ENCODE measurements at regions not wholly inside any gene's neighbourhood (a gene's known extent, or its start where the extent isn't known, plus 50 kb on each side); places are given as distances from the start of the nearest gene placed in this dataset.
"Not testable (repeated sequence)": the region's sequence is repeated elsewhere in the genome, so short reads cannot be mapped to it uniquely, and the experiment has no call there.

DNA sequence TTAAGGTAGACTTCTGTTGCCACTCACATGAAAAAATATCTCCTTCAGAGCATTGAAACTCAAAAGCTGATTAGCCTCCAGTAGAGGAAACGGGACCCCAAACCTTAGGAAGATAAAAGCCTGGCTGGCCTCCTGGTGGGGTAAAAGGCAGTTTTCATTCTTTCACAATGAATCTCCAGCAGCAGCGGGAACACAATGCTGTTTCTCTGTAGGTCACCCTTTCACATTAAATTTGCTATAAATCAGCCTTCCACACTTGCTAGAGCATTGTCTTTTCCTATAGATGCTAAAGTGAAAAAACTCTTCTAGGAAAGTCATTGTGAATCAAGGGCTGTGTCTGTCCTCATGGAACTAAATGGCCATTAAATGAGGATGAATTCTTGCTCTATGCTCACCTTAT lies 207.3 kb upstream of the MAGEB2 start:
- Histone ChIP-seq H3K36me3 (ENCODE audit: control insufficient read depth, insufficient read depth, low read length) (no peaks in the 10 kb centered on the region), H3K4me3 (ENCODE audit: low read depth, low read length) (no peak overlapping the region), H3K27me3 (ENCODE audit: control insufficient read depth, insufficient read depth, low read length) (no peaks in the 10 kb centered on the region)
- FAIRE-seq (no peak), DNase-seq (ENCODE audit: low read depth) (no peak)
- TF ChIP-seq, protein P1, sequence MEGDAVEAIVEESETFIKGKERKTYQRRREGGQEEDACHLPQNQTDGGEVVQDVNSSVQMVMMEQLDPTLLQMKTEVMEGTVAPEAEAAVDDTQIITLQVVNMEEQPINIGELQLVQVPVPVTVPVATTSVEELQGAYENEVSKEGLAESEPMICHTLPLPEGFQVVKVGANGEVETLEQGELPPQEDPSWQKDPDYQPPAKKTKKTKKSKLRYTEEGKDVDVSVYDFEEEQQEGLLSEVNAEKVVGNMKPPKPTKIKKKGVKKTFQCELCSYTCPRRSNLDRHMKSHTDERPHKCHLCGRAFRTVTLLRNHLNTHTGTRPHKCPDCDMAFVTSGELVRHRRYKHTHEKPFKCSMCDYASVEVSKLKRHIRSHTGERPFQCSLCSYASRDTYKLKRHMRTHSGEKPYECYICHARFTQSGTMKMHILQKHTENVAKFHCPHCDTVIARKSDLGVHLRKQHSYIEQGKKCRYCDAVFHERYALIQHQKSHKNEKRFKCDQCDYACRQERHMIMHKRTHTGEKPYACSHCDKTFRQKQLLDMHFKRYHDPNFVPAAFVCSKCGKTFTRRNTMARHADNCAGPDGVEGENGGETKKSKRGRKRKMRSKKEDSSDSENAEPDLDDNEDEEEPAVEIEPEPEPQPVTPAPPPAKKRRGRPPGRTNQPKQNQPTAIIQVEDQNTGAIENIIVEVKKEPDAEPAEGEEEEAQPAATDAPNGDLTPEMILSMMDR (IDR thresholded peaks at IDR 0.05; ENCODE audit: insufficient read depth, low read length, severe bottlenecking) = no peak

DNA sequence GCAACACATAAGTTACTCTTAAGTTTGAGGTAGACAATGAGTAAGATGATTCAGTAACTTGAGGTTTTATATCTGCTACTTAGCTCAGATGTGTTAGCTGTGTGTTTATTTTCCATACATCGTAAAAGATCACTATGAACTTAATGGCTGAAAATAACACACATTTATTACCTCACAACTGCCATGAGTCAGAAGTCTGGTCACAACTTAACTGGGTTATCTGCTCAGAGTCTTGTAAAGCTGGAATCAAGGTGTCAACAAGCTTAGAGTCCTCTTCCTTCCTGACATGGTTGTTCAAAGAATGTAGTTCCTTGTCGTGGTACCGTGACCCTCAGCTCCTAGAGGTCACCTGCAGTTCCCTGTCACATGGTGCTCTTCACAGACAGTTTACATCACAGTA lies 204.9 kb upstream of the MAGEB2 start:
- no peak overlapping the region for H3K4me3 ChIP-seq (ENCODE audit: low read depth, low read length)
- FAIRE-seq = no peak

DNA sequence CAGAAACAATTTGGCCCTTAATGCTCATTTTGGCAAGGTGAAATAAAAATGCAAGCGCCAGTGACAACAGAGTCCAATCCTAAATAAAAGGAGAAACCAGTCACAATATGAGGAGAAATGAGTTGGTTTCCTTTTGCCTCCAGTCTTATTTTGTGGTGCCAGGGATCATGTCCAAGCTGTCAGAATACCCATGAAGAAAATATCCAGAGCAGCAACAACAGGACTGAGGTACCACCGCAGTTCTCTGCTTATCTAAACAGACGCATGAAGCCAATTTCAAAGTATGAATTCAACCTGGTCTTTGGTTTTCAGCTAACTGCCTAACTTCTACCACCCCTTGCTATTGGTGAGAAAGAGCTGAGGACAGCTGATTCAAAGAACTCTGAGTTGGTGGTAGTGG lies 199.9 kb upstream of the MAGEB2 start:
- TF ChIP-seq, protein P1 (IDR thresholded peaks at IDR 0.05; ENCODE audit: insufficient read depth, low read length, severe bottlenecking) = no peak
- Histone ChIP-seq H3K27me3 (ENCODE audit: control insufficient read depth, insufficient read depth, low read length) (no peaks in the 10 kb centered on the region), H3K4me3 (ENCODE audit: low read depth, low read length) (no peak overlapping the region), H3K36me3 (ENCODE audit: control insufficient read depth, insufficient read depth, low read length) (no peaks in the 10 kb centered on the region)
- FAIRE-seq (no peak), DNase-seq (ENCODE audit: low read depth) (no peak)

More for the DNA sequence above, 204.9 kb upstream of the MAGEB2 start:
- TF ChIP-seq, protein P1 (IDR thresholded peaks at IDR 0.05; ENCODE audit: insufficient read depth, low read length, severe bottlenecking) = no peak
- Histone ChIP-seq H3K36me3 (ENCODE audit: control insufficient read depth, insufficient read depth, low read length) (no peaks in the 10 kb centered on the region), H3K27me3 (ENCODE audit: control insufficient read depth, insufficient read depth, low read length) (no peaks in the 10 kb centered on the region)
- no peak for DNase-seq (ENCODE audit: low read depth)

DNA sequence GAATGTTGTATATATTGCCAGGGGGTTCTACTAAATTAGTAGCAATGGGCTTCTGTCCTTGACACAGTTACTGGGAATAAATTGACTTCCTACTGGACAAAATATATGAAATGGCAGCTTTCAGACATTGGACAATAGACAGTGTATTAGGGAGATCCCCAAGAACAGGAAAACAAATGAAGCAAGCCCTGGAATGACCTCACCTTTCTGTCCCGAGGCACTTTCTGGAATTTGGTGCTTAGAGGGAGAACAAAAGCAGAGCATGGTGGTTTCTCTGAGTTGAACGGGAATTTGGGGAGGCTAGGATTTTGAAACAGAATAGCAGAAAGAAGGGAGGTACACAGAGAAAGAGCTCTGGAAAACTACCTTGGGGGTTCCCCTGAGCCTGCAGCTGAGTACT lies 187.7 kb upstream of the MAGEB2 start:
- DNase-seq (ENCODE audit: low read depth) = peak; percentile 11
- no peak overlapping the region for H3K4me3 ChIP-seq (ENCODE audit: low read depth, low read length)
- TF ChIP-seq, protein P1 (IDR thresholded peaks at IDR 0.05; ENCODE audit: insufficient read depth, low read length, severe bottlenecking) = no peak
- no peaks in the 10 kb centered on the region for H3K36me3 ChIP-seq (ENCODE audit: control insufficient read depth, insufficient read depth, low read length)
- no peak for FAIRE-seq
- no peaks in the 10 kb centered on the region for H3K27me3 ChIP-seq (ENCODE audit: control insufficient read depth, insufficient read depth, low read length)

DNA sequence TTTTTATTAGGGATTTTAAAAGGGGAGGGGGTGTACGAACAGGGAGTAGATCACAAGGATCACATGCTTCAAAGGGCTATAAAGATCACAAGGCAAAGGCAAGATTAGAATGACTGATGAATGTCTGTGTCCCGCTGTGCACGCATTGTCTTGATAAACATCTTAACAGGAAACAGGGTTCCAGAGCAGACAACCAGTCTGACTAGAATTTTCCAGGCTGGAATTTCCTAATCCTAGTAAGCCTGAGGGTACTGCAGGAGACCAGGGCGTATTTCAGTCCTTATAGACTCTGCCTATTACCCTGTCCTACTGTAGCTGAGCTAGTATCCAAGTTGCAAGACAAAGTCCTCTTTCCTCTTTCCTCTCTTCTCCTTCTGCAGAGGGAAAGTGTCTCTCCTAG lies 179.0 kb upstream of the MAGEB2 start:
- not testable (repeated sequence) for H3K4me3 ChIP-seq (ENCODE audit: low read depth, low read length); H3K27me3 ChIP-seq (ENCODE audit: control insufficient read depth, insufficient read depth, low read length); H3K36me3 ChIP-seq (ENCODE audit: control insufficient read depth, insufficient read depth, low read length); FAIRE-seq; DNase-seq (ENCODE audit: low read depth)

DNA sequence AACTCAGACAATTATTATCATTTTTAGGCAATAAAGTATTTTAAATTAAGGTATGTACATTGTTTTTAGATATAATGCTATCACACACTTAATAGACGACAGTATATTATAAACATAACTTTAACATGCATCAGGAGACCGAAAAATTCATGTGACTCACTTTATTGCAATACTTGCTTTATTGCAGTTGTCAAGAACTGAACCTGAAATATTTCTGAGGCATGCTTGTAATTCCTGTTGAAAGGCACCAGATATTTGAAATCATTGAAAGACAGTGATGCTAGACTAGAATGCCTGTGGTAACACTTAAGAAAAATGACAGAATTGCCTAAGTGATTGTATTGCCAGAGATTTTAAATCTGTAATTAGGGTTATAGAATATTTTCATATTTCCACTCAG lies 175.6 kb upstream of the MAGEB2 start:
- H3K4me3 ChIP-seq (ENCODE audit: low read depth, low read length) = no peak overlapping the region
- no peaks in the 10 kb centered on the region for H3K27me3 ChIP-seq (ENCODE audit: control insufficient read depth, insufficient read depth, low read length)
- no peak for DNase-seq (ENCODE audit: low read depth)
- H3K36me3 ChIP-seq (ENCODE audit: control insufficient read depth, insufficient read depth, low read length) = no peaks in the 10 kb centered on the region
- FAIRE-seq = no peak
- TF ChIP-seq, protein P1 (IDR thresholded peaks at IDR 0.05; ENCODE audit: insufficient read depth, low read length, severe bottlenecking) = no peak
